Natural killer cell treated with Interleukin-12 subunit alpha and Interleukin-12 subunit beta and Interleukin-15 and Interleukin-18, amount 100 ng/mL, for 72 hours (primary cell): ENCODE measurements at regions not wholly inside any gene's neighbourhood (a gene's known extent, or its start where the extent isn't known, plus 50 kb on each side); places are given as distances from the start of the nearest gene placed in this dataset.
"Not testable (repeated sequence)": the region's sequence is repeated elsewhere in the genome, so short reads cannot be mapped to it uniquely, and the experiment has no call there.

ENCODE experiments used
- ATAC-seq, 2 donors: fragments of 150-1000 bp; cut with Tn5 transposase in 1 of 2; sonication (Bioruptor Pico), chemical (Tn5 transposase) in 1 of 2; 2 replicates each; pipeline ENCODE4 v1.10.0; 2021
- DNase-seq: peaks from one replicate; pipeline ENCODE4 v3.0.0; 2022; ENCODE audit warnings: low spot score
- H3K27ac Mint-ChIP-seq, 2 donors: 1 replicate in 1 of 2; 2 replicates in 1 of 2; pipeline ENCODE4 v1.8.0; 2022; ENCODE audit warnings: mixed read lengths in 2 of 2, mild to moderate bottlenecking in 1 of 2, moderate library complexity in 1 of 2
- H3K27me3 Mint-ChIP-seq, 2 donors: 1 replicate in 1 of 2; 2 replicates in 1 of 2; pipeline ENCODE4 v1.8.0; 2022; ENCODE audit warnings: mixed read lengths in 2 of 2
- H3K36me3 Mint-ChIP-seq: one replicate; pipeline ENCODE4 v1.8.0; 2022; ENCODE audit warnings: mixed read lengths
- H3K4me1 Mint-ChIP-seq, 2 donors: 1 replicate in 1 of 2; 2 replicates in 1 of 2; pipeline ENCODE4 v1.8.0; 2022; ENCODE audit warnings: low read depth in 2 of 2, mixed read lengths in 2 of 2, mild to moderate bottlenecking in 1 of 2
- H3K4me3 Mint-ChIP-seq: one replicate; pipeline ENCODE4 v1.8.0; 2022; ENCODE audit warnings: mixed read lengths
- H3K9me3 Mint-ChIP-seq: 2 replicates; pipeline ENCODE4 v1.8.0; 2022; ENCODE audit warnings: mixed read lengths

GRCh38 chr14:82635915-82636314 lies 1102.3 kb upstream of the SEL1L start:
- ATAC-seq (no peak), DNase-seq (no peak)
- peaks cover 19% of the 10 kb centered on the region for H3K9me3 Mint-ChIP-seq
- no peaks in the 10 kb centered on the region for H3K4me1 Mint-ChIP-seq
- peaks cover 8% of the 10 kb centered on the region for H3K36me3 Mint-ChIP-seq
- no peak overlapping the region for H3K27ac Mint-ChIP-seq
- H3K27me3 Mint-ChIP-seq, result no peaks in the 10 kb centered on the region
- H3K4me3 Mint-ChIP-seq, result no peak overlapping the region

GRCh38 chr14:82636426-82636825 lies 1102.8 kb upstream of the SEL1L start:
- Mint-ChIP-seq H3K9me3 (peaks cover 19% of the 10 kb centered on the region), H3K27ac (no peak overlapping the region), H3K27me3 (no peaks in the 10 kb centered on the region), H3K4me3 (no peak overlapping the region), H3K4me1 (no peaks in the 10 kb centered on the region), H3K36me3 (peaks cover 2% of the 10 kb centered on the region)
- ATAC-seq, result no peak
- DNase-seq, result no peak

- Mint-ChIP-seq H3K27me3 (no peaks in the 10 kb centered on the region), H3K4me1 (no peaks in the 10 kb centered on the region), H3K4me3 (no peak overlapping the region), H3K9me3 (peaks cover 13% of the 10 kb centered on the region), H3K36me3 (peaks cover 5% of the 10 kb centered on the region), H3K27ac (no peak overlapping the region)
- ATAC-seq (no peak), DNase-seq (no peak)
Observed at GRCh38 chr14:82641050-82641540, 1107.4 kb upstream of the SEL1L start.

- H3K4me3 Mint-ChIP-seq, result no peak overlapping the region
- H3K36me3 Mint-ChIP-seq, result peaks cover 5% of the 10 kb centered on the region
- H3K4me1 Mint-ChIP-seq, result no peaks in the 10 kb centered on the region
- no peaks in the 10 kb centered on the region for H3K27me3 Mint-ChIP-seq
- no peak overlapping the region for H3K27ac Mint-ChIP-seq
- peaks cover 7% of the 10 kb centered on the region for H3K9me3 Mint-ChIP-seq
- DNase-seq, result no peak
- ATAC-seq, result no peak
Observed at GRCh38 chr14:82642425-82642824, 1108.8 kb upstream of the SEL1L start.

GRCh38 chr14:82647088-82647810 lies 1113.6 kb upstream of the SEL1L start:
- H3K36me3 Mint-ChIP-seq, result peaks cover 5% of the 10 kb centered on the region
- no peak overlapping the region for H3K27ac Mint-ChIP-seq
- H3K27me3 Mint-ChIP-seq, result no peaks in the 10 kb centered on the region
- DNase-seq (no peak), ATAC-seq (no peak)
- H3K4me3 Mint-ChIP-seq, result no peak overlapping the region
- no peaks in the 10 kb centered on the region for H3K4me1 Mint-ChIP-seq
- H3K9me3 Mint-ChIP-seq, result peaks cover 9% of the 10 kb centered on the region

GRCh38 chr14:82655770-82656169 lies 1122.1 kb upstream of the SEL1L start:
- H3K27me3 Mint-ChIP-seq, result no peaks in the 10 kb centered on the region
- H3K36me3 Mint-ChIP-seq, result no peaks in the 10 kb centered on the region
- H3K4me1 Mint-ChIP-seq, result no peaks in the 10 kb centered on the region
- ATAC-seq (no peak), DNase-seq (no peak)
- no peak overlapping the region for H3K27ac Mint-ChIP-seq
- no peak overlapping the region for H3K4me3 Mint-ChIP-seq
- peaks cover 12% of the 10 kb centered on the region for H3K9me3 Mint-ChIP-seq

GRCh38 chr14:82657186-82657675 lies 1123.6 kb upstream of the SEL1L start:
- no peaks in the 10 kb centered on the region for H3K36me3 Mint-ChIP-seq
- no peak overlapping the region for H3K27ac Mint-ChIP-seq
- H3K9me3 Mint-ChIP-seq, result peaks cover 6% of the 10 kb centered on the region
- no peak overlapping the region for H3K4me3 Mint-ChIP-seq
- DNase-seq (no peak), ATAC-seq (no peak)
- H3K4me1 Mint-ChIP-seq, result no peaks in the 10 kb centered on the region
- no peaks in the 10 kb centered on the region for H3K27me3 Mint-ChIP-seq

- Mint-ChIP-seq H3K9me3 (peaks cover 6% of the 10 kb centered on the region), H3K4me1 (no peaks in the 10 kb centered on the region), H3K27ac (no peak overlapping the region), H3K4me3 (no peak overlapping the region), H3K27me3 (no peaks in the 10 kb centered on the region), H3K36me3 (no peaks in the 10 kb centered on the region)
- no peak for ATAC-seq
- no peak for DNase-seq
Observed at GRCh38 chr14:82661258-82661657, 1127.6 kb upstream of the SEL1L start.

GRCh38 chr14:82667006-82667405 lies 1133.4 kb upstream of the SEL1L start:
- ATAC-seq (no peak), DNase-seq (no peak)
- Mint-ChIP-seq H3K4me1 (no peaks in the 10 kb centered on the region), H3K36me3 (no peaks in the 10 kb centered on the region), H3K4me3 (no peak overlapping the region), H3K27ac (no peak overlapping the region), H3K27me3 (no peaks in the 10 kb centered on the region), H3K9me3 (peaks cover 11% of the 10 kb centered on the region)

- H3K9me3 Mint-ChIP-seq, result peaks cover 9% of the 10 kb centered on the region
- no peaks in the 10 kb centered on the region for H3K27me3 Mint-ChIP-seq
- H3K27ac Mint-ChIP-seq, result no peak overlapping the region
- H3K36me3 Mint-ChIP-seq, result no peaks in the 10 kb centered on the region
- H3K4me1 Mint-ChIP-seq, result no peaks in the 10 kb centered on the region
- no peak for DNase-seq
- no peak for ATAC-seq
- H3K4me3 Mint-ChIP-seq, result no peak overlapping the region
Observed at GRCh38 chr14:82667501-82667900, 1133.8 kb upstream of the SEL1L start.

- Mint-ChIP-seq H3K9me3 (peaks cover 16% of the 10 kb centered on the region), H3K27me3 (no peaks in the 10 kb centered on the region), H3K4me3 (no peak overlapping the region), H3K4me1 (no peaks in the 10 kb centered on the region), H3K27ac (no peak overlapping the region), H3K36me3 (no peaks in the 10 kb centered on the region)
- DNase-seq (no peak), ATAC-seq (no peak)
Observed at GRCh38 chr14:82676403-82676802, 1142.8 kb upstream of the SEL1L start.

GRCh38 chr14:82689948-82690347 lies 1156.3 kb upstream of the SEL1L start:
- peaks cover 10% of the 10 kb centered on the region for H3K9me3 Mint-ChIP-seq
- H3K4me3 Mint-ChIP-seq, result no peak overlapping the region
- DNase-seq, result no peak
- H3K27ac Mint-ChIP-seq, result no peak overlapping the region
- no peaks in the 10 kb centered on the region for H3K4me1 Mint-ChIP-seq
- ATAC-seq, result no peak
- no peaks in the 10 kb centered on the region for H3K27me3 Mint-ChIP-seq
- no peaks in the 10 kb centered on the region for H3K36me3 Mint-ChIP-seq

- not testable (repeated sequence) for H3K9me3 Mint-ChIP-seq, H3K36me3 Mint-ChIP-seq, H3K27ac Mint-ChIP-seq, H3K27me3 Mint-ChIP-seq, H3K4me3 Mint-ChIP-seq, DNase-seq, ATAC-seq, H3K4me1 Mint-ChIP-seq
Observed at GRCh38 chr14:82691191-82691590, 1157.5 kb upstream of the SEL1L start.

- ATAC-seq (no peak), DNase-seq (no peak)
- no peak overlapping the region for H3K4me3 Mint-ChIP-seq
- H3K9me3 Mint-ChIP-seq, result peaks cover 8% of the 10 kb centered on the region
- H3K27me3 Mint-ChIP-seq, result no peaks in the 10 kb centered on the region
- H3K27ac Mint-ChIP-seq, result no peak overlapping the region
- H3K36me3 Mint-ChIP-seq, result no peaks in the 10 kb centered on the region
- H3K4me1 Mint-ChIP-seq, result no peaks in the 10 kb centered on the region
Observed at GRCh38 chr14:82694820-82695219, 1161.2 kb upstream of the SEL1L start.

- Mint-ChIP-seq H3K27me3 (no peaks in the 10 kb centered on the region), H3K36me3 (peaks cover 9% of the 10 kb centered on the region)
- no peak for ATAC-seq
Observed at GRCh38 chr14:82704218-82704617, 1170.6 kb upstream of the SEL1L start.

More at GRCh38 chr14:82704218-82704617, 1170.6 kb upstream of the SEL1L start:
- peaks cover 16% of the 10 kb centered on the region for H3K9me3 Mint-ChIP-seq
- H3K4me1 Mint-ChIP-seq, result no peaks in the 10 kb centered on the region
- no peak for DNase-seq
- no peak overlapping the region for H3K4me3 Mint-ChIP-seq
- H3K27ac Mint-ChIP-seq, result no peak overlapping the region
